SK-N-SH (cell line): ENCODE measurements at regions not wholly inside any gene's neighbourhood (a gene's known extent, or its start where the extent isn't known, plus 50 kb on each side); places are given as distances from the start of the nearest gene placed in this dataset.

ENCODE experiments used
- CTCF ChIP-seq: fragments of 200-600 bp; sonication (generic); IDR thresholded peaks from 2 replicates; pipeline ENCODE4 v1.6.1; 2017; ENCODE audit warnings: antibody characterized with exemption, mild to moderate bottlenecking, moderate library complexity
- EP300 ChIP-seq, 2 experiments: IDR thresholded peaks; 2 replicates each; pipeline versions ENCODE4 v1.4.0 to v1.6.1; 2012; ENCODE audit warnings: borderline replicate concordance in 1 of 2, low read depth in 1 of 2, low read length in 1 of 2
- GABPA ChIP-seq: IDR thresholded peaks from 2 replicates; pipeline ENCODE4 v1.4.0; 2012; ENCODE audit warnings: low read depth, mild to moderate bottlenecking
- JUND ChIP-seq: IDR thresholded peaks from 2 replicates; pipeline ENCODE4 v1.4.0; 2012
- NFIC ChIP-seq: IDR thresholded peaks from 2 replicates; pipeline ENCODE4 v1.4.0; 2012; ENCODE audit warnings: borderline replicate concordance
- RAD21 ChIP-seq: IDR thresholded peaks from 2 replicates; pipeline ENCODE4 v1.6.1; 2012; ENCODE audit warnings: mild to moderate bottlenecking, low read length
- RCOR1 ChIP-seq: fragments of 150-350 bp; IDR thresholded peaks from 2 replicates; pipeline ENCODE4 v1.6.1; 2017; ENCODE audit warnings: antibody characterized with exemption, low read length
- RFX5 ChIP-seq: IDR thresholded peaks from 2 replicates; pipeline ENCODE4 v1.6.1; 2012; ENCODE audit warnings: mild to moderate bottlenecking, improper control_type of control experiment, low read length
- RXRA ChIP-seq: IDR thresholded peaks from 2 replicates; pipeline ENCODE4 v1.4.0; 2012; ENCODE audit warnings: low read depth, mild to moderate bottlenecking, borderline replicate concordance
- SIN3A ChIP-seq: IDR thresholded peaks from 2 replicates; pipeline ENCODE4 v1.6.1; 2012; ENCODE audit warnings: low read depth, mild to moderate bottlenecking, low read length, moderate library complexity, borderline replicate concordance
- YY1 ChIP-seq: IDR thresholded peaks from 2 replicates; pipeline ENCODE4 v1.4.0; 2012; ENCODE audit warnings: low read depth, mild to moderate bottlenecking

GRCh38 chr5:159631001-159631400 lies 285.3 kb upstream of the ADRA1B start:
- TF ChIP-seq GABPA, result no peak
- no peak for TF ChIP-seq CTCF
- no peak for TF ChIP-seq RXRA
- no peak for TF ChIP-seq RCOR1
- no peak for TF ChIP-seq RFX5
- no peak for TF ChIP-seq SIN3A
- TF ChIP-seq JUND, result no peak
- no peak for TF ChIP-seq EP300 (IDR thresholded peaks at IDR 0.05; ENCODE audit: borderline replicate concordance in 1 of 2, low read depth in 1 of 2, low read length in 1 of 2)
- no peak for TF ChIP-seq NFIC
- TF ChIP-seq RAD21, result no peak
- no peak for TF ChIP-seq YY1
